ENCODE measurements at regions not wholly inside any gene's neighbourhood (a gene's known extent, or its start where the extent isn't known, plus 50 kb on each side); places are given as distances from the start of the nearest gene placed in this dataset.
A peak's percentile ranks its signal among the peaks of the same experiment; 100 is the strongest.
"Not testable (repeated sequence)": the region's sequence is repeated elsewhere in the genome, so short reads cannot be mapped to it uniquely, and the experiment has no call there.

DNA sequence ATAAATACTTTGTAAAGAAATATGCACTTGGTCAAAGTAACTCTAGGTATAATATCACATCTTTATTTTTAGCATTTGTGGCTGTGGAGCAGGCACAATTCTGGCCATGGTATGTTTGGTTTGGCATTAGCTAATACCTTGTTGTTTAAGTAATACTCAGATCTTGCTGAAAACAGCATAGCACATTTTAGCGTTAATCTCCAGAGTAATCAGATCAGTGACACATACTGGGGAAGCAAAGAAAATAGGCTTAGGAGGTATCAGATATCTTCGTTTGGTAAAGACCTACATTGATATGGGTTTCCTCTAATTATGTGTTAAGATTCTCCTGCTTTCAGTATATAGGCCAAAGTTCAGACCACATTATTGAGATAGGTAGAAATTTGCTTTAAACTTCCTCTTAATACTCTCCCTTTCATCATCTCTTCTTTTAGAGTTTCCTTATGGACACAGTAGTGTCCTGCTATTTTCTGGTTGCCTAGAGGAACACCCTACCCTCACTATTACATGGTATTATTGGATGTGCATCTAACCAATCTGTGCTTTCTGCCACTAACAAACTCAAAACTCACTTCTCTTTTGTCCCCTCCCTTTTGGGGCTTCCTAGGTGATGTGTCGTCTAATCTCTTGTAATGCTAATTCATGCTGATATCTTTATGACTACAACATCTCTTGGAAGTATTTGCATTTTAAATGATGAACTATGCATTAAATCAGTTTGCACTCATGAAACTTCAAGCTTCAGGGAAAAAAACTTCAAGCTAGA, 437.3 kb upstream of the ADAMTSL1 start:
- no peak for DNase-seq

DNA sequence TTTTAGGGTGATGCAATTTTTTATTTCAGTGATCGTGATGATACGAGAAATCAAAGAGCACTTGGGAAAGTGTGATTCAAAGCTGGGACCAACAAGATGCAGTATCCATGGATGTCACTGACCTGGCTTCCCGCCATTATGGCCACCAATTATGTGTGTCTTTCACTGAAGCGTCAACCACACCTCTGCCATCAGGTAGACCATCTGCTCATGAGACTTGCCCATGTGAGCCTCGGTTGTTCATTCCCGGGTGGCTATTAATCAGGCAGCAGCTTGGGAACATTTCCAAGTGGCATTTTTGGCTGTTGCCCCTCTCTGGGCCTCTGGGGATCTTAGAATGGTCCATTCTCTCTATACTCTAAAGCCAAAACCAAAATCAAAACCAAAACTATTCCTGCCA, 436.0 kb upstream of the ADAMTSL1 start:
- DNase-seq: peak; percentile 8

DNA sequence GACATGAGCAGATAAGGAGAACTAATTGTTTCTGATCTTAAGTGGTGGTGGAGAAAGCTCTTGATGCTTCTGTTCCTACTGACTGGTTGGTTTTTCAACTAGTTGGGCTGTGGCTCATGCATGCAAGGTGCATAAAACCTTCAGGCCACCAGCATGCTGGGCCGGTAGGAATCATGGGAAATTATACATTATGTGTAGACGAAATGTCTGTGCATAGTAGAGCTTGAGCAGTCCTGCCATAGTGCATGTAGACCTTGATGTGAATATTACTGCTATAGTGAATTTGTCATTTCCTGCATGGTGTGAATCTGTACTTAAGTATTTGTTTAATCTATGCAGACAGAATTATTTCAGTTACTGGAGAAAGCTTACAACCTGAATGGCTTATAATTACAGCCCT, 433.6 kb upstream of the ADAMTSL1 start:
- DNase-seq: no peak

DNA sequence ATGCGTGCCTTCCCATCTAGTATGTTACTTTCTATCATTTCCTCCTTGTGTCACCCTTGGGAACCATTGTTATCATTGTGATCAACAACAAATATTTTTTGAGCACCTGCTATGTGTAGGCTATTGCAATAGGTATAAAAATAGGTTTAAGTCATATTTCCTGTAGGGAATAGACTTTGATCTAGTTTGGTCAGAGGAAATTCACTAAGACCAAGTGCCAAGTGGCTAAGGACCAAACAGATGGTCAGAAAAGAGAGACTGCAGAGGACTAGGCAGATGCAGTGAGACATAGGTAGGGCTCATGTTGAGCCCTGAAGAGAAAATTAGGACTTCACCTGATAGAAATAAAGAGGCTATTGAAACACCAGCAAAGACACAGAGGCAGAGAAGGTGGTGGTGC, 430.0 kb upstream of the ADAMTSL1 start:
- no peak for DNase-seq

DNA sequence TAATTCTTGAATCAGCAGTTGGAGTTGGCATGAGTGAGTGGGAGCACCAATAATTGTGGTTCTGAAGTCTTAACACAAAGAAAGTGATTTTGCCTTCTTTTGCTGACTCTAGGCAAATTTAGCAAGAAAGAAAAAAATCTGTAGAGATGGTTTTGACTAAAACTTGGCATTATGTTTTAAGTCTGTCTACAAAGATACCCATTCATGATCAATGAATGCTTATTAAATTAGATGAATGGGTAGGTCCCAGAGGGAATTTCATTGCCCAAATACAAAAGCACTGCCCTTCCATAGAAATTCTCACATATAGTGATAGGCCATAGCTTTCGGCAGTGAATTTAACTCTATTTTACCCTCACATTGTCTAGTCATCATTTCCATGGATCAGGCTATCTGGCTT, 428.6 kb upstream of the ADAMTSL1 start:
- DNase-seq: no peak

DNA sequence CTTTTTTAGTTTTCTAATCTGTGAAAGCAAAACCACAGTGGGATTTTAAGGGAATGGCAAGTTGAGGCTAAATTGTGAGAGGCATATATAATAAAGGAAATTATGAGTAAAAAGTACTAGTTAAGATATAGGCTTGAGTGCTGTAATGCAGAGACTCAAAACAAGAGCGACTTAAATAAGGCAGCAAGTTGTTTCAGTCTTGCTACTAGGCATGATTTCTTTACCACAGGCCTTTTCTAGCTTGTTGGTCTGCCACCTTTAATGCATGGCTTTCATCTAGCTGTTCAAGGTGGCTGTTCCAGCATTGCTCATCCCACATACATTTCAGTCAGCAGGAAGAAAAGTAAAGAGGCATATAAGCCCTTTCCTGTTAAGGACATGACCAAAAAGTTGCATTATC, 427.9 kb upstream of the ADAMTSL1 start:
- DNase-seq: no peak

DNA sequence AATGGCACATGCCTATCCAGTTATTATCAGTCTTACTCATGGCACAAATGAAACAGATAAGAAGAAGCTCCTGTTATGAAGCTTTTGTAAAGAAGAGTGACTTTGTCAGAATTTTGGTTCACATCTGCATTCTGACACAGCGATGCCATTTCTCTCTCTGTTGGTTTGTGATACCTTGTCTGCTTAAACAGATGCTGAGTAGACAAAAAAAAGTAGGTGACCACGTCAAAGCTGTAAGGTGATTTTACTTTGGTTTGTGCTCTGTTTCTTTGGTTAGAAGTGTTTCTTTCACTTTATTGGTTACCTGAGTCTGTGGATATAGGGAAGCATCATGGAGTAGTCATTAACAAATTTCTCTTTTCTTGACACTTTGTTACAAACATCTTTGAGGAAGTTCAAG, 422.3 kb upstream of the ADAMTSL1 start:
- no peak for DNase-seq

DNA sequence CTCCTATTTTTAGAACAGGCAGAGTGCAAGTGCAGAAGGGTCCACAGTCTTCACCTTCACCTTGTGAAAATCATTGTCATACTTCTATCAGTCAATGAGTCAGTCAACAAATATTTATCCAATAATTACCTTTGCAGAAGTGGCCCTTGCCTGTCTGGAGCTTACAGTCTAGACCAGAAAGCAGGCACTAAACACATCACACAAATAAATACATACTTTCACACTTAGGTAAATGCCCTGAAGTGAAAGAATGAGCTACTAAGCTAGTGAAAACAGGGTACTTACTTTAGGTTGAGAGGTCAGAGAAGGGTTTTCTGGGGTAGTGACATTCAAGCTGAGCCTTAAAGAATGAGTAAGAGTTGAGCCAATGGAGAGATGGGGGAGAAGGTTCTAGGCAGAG, 421.9 kb upstream of the ADAMTSL1 start:
- DNase-seq: no peak

DNA sequence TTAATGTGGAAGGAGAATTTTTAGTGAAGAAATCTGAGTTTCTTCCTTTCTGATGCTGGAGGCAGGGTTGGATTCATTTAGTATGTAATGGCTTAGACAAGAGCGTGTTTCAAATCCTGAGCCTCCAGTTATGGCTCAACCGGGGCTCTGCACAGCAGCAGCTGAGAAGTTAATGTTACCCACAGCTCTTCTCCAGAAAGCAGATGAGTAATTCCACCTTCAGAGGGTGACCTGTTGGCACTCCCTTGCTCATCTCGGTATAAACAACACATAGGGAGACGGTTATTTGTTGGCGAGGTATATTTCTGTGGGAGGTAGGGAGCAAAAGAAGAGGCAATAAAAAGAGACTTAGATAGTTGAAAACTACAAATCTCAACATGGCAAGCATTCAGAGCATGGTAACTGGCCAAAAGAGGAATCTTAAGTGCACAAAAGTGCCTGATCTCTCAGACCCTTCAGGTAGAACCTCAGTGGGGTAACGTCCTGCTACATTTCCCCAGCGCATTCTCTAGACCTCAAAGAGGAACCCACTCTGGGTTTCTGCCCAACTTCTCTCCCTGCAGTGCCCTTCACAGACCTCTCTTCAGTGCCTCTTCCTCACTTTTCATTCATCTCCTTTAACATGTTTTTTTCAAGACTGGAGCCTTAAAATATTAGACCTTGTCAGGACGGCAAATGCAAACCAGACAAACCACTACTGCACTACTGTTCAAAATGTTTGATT, 417.5 kb upstream of the ADAMTSL1 start:
- no peak for DNase-seq

DNA sequence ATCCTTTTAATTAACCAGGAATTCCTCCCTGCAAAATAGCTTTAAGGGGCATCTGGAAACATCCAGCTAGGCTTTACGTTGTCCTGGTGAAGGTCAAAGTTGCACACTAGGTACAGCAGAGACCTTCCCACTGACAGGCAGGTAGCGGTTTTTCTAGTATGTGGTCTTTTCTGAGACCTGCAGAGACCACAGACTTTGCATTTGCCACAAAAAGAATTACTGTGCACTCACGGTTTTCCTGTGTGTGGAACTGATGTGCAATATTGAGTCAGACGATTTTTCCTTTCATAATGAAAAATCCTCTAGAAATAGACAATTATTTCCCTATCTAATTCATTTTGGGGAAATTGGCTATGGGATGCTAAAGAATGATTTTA, 417.0 kb upstream of the ADAMTSL1 start:
- no peak for DNase-seq

DNA sequence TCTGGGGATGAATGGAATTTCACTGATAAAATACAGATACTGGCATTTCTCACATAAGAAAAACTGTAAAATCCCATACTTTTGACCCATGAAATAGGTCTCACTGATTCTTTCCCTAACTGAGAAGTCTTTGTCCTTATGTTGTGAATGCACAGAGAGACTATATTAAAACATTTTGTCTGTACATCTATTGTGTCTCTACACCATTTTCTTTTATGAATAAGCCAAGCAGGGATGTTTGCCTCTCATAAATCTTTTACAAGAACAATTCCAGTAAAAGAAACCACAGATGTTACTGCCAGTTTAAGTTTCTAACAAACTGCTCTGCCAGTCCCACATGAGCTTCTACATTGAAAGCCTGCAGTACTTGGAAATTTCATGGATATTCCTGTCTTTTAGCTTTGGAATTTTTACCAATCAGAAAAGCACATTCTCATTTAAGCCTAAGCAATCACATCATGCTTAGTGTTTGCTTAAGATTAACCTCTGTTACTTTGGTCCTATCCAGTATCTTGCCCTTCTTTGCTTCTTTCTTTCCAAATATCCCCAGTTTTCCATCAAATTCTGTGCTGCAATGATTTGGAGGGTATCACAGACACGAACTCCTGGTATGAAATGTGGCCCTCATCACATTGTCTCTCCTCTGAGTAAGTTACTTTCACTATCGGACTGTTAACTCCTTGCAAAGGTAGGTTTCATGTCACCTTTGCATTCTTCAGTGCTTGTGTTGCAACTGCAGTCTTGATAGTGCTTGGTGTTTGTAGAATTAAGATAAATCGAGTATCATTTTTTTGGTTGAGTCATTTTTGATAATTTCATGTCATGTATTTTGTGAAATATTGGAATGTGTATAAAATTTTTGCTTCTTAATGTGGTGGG, 415.1 kb upstream of the ADAMTSL1 start:
- DNase-seq: no peak

DNA sequence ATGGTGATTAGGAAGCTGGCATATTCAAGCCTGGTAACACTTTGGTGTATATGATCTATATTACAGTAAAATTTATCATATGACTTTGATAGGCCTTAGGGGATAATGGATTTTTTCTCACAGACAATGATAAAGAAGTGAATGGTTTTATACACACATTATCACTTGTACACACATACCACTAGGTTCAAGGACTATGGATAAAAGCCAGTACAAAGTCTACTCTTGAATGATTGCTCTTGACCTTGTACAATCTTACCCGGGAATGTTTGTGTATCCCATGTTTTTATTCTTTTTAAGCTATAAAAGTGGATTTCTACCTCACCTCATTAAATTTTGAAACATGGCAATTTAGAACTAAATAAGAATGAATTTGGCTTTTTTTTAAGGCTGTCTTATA, 414.5 kb upstream of the ADAMTSL1 start:
- no peak for DNase-seq

DNA sequence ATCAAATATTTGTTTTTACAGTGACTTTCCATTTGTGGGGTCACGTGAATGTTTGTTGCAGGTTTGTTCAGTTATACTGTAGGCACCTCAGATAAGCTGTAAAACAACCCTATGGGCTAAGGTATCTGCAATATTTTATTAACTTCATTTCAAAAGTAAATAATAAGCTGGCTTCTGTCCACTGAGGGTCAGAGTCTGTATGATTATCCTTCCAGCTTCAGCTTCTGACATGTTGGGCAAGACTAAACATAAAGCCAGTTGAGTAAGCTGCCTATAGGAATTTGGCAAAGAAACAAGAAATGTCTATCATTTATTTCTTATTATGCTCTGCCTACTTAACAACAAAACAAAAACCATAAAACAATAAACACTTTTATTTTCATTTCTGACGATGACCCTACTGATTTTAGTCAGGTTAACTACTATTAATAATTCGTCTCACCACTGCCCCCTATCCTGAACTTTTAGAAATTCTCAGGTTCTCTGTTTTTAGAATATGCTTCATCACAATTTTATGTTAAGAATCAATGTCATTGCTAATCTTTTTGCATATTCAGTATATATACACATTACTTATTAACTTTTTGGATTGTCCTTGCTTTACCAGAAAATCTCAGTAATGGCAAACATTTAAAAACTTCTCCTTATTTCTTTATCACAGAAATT, 413.6 kb upstream of the ADAMTSL1 start:
- no peak for DNase-seq

DNA sequence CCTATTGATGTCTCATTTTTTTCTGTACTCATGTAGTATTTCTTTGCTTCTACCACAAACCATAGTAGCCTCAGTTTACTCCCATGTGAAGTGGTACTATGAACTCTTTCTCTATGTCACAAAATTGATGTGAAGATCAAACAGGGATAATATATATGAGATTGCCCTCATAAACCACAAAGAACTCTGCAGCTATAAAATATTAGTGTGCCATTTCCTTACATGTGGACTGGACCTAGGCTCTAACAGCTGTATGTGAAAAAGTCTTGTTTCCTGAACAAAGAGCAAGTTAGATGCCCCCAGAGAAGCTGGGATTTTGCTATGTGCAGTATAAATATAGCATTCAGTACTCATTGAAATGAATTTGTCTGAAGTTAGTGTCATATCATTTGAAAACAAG, 412.6 kb upstream of the ADAMTSL1 start:
- no peak for DNase-seq

DNA sequence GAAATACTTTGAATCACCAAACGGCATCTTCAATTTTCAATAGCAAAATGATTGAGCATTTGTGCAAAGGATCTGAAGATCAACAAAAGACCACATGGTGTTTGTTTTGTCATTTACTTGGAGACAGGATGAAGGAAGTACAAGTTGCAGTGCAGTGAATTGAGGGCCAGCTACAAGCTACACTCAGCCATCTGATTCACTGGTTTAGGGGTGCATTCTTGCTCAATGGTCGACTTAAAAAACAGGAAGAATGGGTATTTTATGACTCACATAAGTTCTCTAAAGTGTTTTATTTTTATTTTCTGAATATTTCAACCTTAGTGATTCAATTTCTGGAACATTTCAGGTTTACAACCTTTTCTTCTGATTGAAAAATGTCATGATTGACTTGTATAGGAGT, 412.1 kb upstream of the ADAMTSL1 start:
- DNase-seq: no peak

DNA sequence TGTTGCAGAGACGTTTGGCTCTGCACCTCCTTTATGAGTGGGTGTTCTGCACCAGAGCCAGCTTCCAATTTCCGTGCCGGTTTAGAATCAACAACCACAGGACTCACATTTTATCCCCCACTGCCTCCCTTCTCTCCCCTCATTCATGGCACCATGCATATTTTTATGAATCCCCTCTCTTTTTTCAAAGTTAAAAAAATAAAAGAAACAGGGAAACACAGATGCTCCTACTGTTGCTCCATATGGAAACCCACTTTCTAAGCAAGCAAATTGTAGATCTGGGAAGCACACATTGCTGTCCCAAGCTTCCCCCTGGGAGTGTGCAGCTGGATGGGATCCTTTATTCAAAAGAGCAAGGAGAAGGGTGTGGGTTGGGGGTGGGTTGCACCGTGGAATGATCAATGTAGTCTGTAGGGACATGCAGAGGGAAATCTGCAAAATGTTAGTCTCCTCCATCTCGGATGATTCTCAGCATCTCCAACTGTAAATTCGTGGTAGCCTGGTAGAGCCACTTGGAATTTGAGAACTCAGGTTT, 410.0 kb upstream of the ADAMTSL1 start:
- DNase-seq: no peak

DNA sequence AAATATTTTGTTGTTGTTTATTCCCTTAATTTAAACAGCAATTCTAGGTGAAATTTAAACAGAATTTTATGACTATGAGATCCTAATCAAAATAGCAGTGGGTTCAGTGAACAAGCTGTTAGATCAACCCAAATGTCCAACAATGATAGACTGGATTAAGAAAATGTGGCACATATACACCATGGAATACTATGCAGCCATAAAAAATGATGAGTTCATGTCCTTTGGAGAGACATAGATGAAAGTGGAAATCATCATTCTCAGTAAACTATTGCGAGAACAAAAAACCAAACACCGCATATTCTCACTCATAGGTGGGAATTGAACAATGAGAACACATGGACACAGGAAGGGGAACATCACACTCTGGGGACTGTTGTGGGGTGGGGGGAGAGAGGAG, 407.3 kb upstream of the ADAMTSL1 start:
- DNase-seq: not testable (repeated sequence)

DNA sequence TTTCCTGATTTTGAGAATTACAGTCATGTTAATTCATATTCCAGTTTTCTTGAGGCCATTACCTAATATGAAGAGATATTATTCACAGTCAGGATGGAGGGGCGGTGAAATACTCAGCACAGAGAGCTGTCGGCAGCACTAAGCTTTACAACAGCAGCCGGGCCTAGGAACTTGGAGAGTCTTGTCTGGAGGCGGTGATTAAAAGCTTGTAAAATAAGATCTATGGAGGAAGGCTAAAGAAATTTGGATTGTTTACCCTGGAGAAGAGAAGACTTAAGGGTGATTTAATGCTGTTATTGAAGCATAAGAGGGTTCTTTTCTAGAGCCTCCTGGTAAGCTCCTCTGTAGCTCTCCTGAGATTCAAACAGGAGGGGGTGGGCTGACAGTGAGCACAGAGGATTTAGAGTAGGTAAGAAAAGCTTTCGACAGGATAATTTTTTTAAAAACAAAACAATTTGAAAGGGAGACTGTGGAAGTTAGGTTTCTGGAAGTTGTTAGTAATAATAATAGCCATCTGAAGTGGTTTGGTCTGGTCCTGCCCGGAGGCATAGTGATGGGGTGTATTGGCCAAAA, 406.3 kb upstream of the ADAMTSL1 start:
- DNase-seq: peak; percentile 12

DNA sequence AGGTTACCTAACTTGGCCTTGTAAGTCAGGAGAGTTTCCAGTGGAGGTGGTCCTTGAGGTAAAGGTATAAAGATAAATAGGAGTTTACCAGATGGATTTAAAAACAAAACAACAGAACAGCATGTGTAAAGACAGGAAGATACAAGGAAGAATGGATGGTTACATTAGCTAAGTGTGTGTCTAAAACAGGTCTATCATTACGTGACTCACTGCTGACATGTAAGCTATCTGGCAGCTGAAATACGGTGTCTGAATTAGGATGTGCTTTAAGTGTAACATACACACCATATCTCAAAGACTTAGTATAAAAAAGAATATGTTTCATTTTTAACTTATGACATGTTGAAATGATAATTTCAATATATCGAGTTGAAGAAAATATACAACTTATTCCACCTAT, 405.1 kb upstream of the ADAMTSL1 start:
- DNase-seq: no peak

DNA sequence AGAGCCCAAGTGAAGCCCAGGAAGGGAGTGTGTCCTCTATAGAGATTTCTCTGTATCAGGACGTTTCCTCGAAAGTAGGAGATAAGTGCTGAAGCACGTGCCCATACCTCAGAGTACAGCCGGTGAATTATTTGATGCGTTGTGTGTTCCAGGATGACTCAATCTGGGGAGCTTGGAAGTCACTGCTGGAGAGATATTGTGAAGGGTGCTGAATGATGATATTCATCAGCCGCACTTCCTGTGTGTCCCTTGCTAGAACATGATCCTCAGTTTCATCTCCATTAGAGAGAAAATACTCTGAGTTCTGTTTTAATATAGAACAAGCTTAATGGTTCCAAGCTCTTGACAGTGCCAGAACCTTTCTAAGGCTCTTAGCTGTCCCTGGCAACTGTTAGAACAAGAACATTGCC, 402.3 kb upstream of the ADAMTSL1 start:
- DNase-seq: peak; percentile 35

DNA sequence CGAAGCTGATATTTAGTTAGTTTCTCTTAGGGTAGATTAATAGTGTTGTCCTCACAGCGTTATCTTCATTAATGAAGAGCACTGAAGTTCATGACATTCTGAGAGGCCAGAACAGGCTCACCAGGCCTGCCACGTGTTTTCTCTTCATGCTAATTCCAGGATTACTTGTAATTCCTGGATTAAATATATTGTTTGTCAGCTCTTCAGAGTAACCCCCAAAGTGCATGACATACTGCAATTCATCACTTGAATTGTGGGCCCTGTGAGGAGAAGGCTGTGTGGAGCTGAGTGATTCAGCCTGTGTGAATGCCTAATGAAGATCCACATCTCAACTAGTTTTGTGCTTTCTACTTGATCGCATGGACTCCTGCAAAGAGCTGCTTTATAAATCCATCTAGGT, 401.0 kb upstream of the ADAMTSL1 start:
- DNase-seq: peak; percentile 58

DNA sequence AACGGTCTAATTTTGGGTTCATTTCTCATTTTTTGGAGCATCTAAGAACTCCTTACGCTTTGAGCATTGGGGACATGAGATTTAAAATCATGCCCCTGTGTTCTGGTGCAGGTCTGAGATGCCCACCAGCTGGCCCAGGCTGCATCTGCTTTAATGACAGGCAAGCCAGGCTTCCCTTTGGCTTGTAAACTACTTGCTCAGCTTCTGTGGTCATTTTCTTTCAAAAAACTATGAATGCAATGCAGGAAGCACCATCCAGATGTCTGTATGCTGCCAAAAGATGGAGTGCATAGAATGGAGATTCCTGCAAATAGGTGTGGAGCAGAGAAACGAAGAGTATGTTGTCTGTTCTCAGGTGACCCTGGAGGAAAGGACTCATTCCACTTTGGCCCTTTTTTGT, 399.9 kb upstream of the ADAMTSL1 start:
- DNase-seq: peak; percentile 49
